GM12874 (cell line): ENCODE measurements at regions not wholly inside any gene's neighbourhood (a gene's known extent, or its start where the extent isn't known, plus 50 kb on each side); places are given as distances from the start of the nearest gene placed in this dataset.

ENCODE experiments used
- TF ChIP-seq, protein P1 (sequence below): IDR thresholded peaks from 2 replicates; pipeline ENCODE4 v1.5.1; 2011; ENCODE audit warnings: low read depth, mild to moderate bottlenecking, control low read depth, low read length, moderate library complexity; ENCODE audit not compliant: insufficient read depth

DNA sequence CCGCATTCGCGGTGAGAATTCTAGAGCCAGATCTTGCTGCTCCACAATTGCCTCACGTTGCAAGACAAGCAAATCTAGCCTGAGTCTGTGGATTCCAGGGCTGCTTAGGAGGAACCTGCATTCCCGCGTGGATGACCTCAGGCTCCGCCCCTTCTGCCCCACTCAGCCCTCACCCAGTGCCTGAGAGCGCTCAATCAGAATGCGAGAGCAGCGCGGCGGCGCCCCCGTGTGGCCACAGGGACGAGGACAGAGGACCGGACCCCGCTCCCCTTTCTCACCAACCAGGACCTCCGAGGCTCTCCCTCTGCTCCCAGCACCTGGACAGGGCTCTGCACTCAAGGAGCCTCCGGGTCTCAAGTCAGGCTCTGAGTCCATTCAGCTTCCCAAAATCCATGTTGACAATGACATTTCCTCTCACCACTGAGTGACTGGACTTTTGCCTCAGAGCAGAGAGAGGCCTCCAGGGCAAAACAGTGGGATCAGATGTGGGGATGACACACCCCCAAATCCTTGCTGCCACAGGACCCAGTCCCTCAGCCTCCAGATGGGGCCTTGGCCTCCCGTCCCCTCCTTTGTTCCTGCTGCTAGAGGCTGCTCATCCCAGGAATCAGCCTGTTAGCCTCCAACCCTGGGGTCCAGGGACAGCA is 52.0 kb downstream of the RPP21 start:
- TF ChIP-seq, protein P1, sequence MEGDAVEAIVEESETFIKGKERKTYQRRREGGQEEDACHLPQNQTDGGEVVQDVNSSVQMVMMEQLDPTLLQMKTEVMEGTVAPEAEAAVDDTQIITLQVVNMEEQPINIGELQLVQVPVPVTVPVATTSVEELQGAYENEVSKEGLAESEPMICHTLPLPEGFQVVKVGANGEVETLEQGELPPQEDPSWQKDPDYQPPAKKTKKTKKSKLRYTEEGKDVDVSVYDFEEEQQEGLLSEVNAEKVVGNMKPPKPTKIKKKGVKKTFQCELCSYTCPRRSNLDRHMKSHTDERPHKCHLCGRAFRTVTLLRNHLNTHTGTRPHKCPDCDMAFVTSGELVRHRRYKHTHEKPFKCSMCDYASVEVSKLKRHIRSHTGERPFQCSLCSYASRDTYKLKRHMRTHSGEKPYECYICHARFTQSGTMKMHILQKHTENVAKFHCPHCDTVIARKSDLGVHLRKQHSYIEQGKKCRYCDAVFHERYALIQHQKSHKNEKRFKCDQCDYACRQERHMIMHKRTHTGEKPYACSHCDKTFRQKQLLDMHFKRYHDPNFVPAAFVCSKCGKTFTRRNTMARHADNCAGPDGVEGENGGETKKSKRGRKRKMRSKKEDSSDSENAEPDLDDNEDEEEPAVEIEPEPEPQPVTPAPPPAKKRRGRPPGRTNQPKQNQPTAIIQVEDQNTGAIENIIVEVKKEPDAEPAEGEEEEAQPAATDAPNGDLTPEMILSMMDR: peak; percentile 96

DNA sequence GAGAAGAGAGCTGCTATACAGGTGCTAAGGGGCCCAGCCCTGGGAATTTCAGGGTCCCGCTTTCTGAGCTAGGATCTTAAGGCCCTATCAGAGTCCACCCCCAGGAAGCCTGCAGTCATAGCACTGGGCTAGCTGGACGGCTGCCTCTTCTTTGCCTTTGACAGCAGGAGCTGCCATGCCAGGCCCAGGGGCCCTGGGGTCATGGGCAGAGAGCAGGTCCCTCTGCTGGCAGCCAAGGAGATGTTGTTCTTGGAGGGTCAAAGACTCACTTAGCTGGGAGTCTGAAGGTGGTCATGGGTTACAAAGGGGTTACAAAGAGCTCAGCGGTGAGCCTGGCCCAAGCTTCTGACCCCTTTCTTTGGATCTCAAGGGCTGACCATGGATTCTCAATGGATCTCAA is 52.7 kb downstream of the RPP21 start:
- TF ChIP-seq, protein P1: peak; percentile 9; the same call in 1 of the 2 replicates

DNA sequence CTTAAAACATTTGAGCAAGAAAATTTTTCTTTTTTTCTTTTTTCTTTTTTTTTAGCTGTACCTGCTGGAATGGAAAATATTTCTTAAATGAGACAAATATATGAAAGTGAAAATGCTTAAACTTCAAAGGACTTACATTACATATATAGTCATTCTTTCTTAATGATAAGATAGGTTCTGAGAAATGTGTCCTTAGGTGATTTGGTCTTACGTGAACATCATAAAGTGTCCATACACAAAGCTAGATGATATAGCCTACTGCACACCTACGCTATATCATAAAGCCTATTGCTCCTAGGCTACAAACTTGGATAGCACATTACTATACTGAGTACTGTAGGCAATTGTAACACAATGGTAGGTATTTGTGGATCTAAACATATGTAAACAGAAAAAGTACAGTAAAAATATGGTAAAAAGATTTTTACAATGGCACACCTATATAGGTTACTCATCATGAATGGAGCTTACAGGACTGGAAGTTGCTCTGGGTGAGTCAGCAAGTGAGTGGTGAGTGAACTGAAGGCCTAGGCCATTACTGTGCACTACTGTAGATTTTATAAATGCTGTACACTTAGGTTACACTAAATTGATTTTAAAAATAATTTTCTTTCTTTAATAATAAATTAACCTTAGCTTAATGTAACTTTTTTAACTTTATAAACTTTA is 54.6 kb downstream of the RPP21 start:
- TF ChIP-seq, protein P1: no peak

DNA sequence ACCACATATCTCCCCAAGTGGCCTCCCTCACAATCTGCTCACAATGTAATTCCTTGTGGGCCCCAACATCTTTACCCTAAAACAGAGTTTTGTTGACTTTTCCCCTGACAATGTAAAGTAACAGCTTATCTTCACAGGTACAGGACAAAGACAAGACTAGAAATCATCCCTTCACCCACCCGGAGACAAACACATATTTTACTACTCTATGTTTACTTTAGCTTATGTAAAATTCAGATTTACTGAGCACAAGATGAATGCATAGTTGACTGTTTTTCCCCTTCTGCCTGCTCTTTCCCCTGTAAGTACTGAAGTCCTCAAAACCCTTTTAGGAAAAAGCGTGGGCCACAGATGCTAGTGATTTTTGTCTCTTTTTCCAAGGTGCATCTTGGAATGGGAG is 61.0 kb downstream of the RPP21 start:
- TF ChIP-seq, protein P1: no peak

DNA sequence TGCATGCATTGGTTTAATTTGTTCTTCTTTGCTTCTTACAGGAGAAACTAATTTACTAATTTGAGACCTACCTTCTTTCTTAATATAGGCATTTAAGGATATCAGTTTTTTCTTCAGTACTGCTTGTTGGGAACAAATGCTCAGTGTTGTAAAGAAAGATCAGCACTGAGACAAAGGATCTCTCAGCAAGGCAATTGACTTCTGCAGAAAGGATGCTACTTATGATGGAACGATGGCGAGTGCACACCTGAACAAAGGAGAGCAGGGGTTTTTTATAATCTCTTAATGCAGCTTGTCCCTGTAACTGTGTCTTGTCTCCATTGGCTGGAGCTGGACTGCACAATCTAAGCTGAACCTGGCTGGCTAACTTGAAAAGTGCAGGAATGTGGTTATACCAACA is 64.2 kb downstream of the RPP21 start:
- TF ChIP-seq, protein P1: no peak

DNA sequence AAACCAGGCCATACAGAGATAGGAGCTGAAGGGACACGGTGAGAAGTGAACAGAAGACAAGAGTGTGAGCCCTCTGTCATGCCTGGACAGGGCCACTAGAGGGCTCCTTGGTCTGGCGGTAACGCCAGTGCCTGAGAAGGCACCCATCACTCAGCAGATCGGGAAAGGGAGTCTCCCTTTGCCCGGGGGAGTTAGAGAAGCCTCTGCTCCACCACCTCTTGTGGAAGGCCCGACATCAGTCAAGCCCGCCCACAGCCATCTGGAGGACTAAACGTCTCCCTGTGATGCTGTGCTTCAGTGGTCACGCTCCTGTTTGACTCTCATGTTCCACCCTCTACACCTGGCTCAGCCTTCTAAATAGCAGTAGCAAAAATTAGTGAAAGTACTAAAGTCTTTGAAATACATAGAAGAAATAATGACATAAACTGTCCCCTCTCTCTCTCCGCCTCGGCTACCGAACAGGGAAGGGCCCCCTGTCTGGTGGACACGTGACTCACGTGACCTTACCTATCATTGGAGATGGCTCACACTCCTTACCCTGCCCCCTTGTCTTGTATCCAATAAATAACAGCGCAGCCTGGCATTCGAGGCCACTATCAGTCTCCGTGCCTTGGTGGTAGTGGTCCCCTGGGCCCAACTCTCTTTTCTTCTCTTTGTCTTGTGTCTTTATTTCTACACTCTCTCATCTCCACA is 66.7 kb downstream of the RPP21 start:
- TF ChIP-seq, protein P1: peak; percentile 85

DNA sequence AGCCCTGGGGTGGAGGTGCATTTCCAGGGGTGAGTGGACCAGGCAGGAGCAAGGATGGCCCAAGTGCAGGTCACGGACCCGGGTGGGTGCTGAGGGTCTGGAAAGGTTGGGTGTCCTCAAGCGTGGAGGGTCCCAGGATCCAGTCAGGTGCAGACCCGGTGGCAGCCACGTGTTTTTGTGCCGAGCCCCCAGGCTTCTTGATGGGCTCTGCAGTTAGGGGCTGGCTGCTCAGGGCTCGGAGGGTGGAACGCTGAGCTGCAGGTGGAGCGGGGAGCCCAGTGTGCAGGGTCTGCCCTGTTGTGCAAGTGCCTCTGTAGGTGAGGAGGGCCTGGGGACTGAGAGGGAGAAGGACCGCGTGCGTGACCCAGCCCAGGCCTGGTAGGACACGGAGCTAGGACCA is 70.9 kb upstream of the HLA-E start:
- TF ChIP-seq, protein P1: no peak
